IMR-90 (cell line): ENCODE measurements at regions not wholly inside any gene's neighbourhood (a gene's known extent, or its start where the extent isn't known, plus 50 kb on each side); places are given as distances from the start of the nearest gene placed in this dataset.

ENCODE experiments used
- ATAC-seq: fragments of 200-7000 bp; cut with Tn5 transposase; 2 replicates; pipeline ENCODE4 v1.9.1; 2020; ENCODE audit warnings: low read depth, mild to moderate bottlenecking, moderate library complexity
- BruUV-seq: library from RNA; stranded (reverse); fragments of 400-500 nt; replicated peaks from 2 replicates; lab custom pipeline; 2021; lab: Mats Ljungman, UMichigan
- CTCF ChIA-PET: fragments of 300-600 bp; formaldehyde crosslinking; extraction: SDS; loops from one replicate; lab custom pipeline; 2021; ENCODE audit warnings: antibody characterized with exemption; lab: Yijun Ruan, JAX
- POLR2A ChIA-PET: fragments of 300-600 bp; sonication (Branson Sonifier 250); formaldehyde crosslinking; loops from one replicate; lab custom pipeline; 2022; ENCODE audit warnings: antibody characterized with exemption; ENCODE audit not compliant: unreplicated experiment; lab: Charles Lee
- DNase-seq: peaks from one replicate; pipeline ENCODE4 v3.0.0; 2013
- H2AFZ ChIP-seq: replicated peaks from 2 replicates; pipeline ENCODE3; 2013; ENCODE audit warnings: low read length, mild to moderate bottlenecking; ENCODE audit not compliant: poor library complexity
- H2AK5ac ChIP-seq: 2 replicates; pipeline ENCODE4 v1.6.1; 2013; ENCODE audit warnings: low read depth, low read length, inconsistent platforms
- H2AK9ac ChIP-seq: replicated peaks from 2 replicates; pipeline ENCODE3; 2013; ENCODE audit warnings: mild to moderate bottlenecking, low read depth, low read length, moderate library complexity; ENCODE audit not compliant: poor library complexity
- H2BK120ac ChIP-seq: 2 replicates; pipeline ENCODE4 v1.6.1; 2013; ENCODE audit warnings: low read depth, low read length, inconsistent platforms
- H2BK15ac ChIP-seq: 3 replicates; pipeline ENCODE4 v1.6.1; 2013; ENCODE audit warnings: low read depth, low read length, inconsistent platforms
- H2BK20ac ChIP-seq: 2 replicates; pipeline ENCODE4 v1.6.1; 2013; ENCODE audit warnings: low read depth, mild to moderate bottlenecking, inconsistent platforms, low read length, moderate library complexity
- H2BK5ac ChIP-seq: 2 replicates; pipeline ENCODE4 v1.6.1; 2013; ENCODE audit warnings: mild to moderate bottlenecking, low read depth, low read length, inconsistent platforms; ENCODE audit not compliant: poor library complexity, severe bottlenecking
- H3K14ac ChIP-seq: replicated peaks from 2 replicates; pipeline ENCODE4 v1.6.1; 2013; ENCODE audit warnings: low read depth, low read length, inconsistent platforms
- H3K18ac ChIP-seq: 2 replicates; pipeline ENCODE4 v1.6.1; 2013; ENCODE audit warnings: low read depth, low read length, control low read depth
- H3K23ac ChIP-seq: 2 replicates; pipeline ENCODE4 v1.6.1; 2013; ENCODE audit warnings: low read depth, low read length, inconsistent platforms
- H3K27ac ChIP-seq: 2 replicates; pipeline ENCODE4 v1.5.1; 2013; ENCODE audit warnings: mild to moderate bottlenecking, control low read depth, low read length; ENCODE audit not compliant: insufficient read depth
- H3K27me3 ChIP-seq: 2 replicates; pipeline ENCODE4 v1.6.1; 2013; ENCODE audit warnings: low read length; ENCODE audit not compliant: control insufficient read depth, insufficient read depth
- H3K36me3 ChIP-seq: 2 replicates; pipeline ENCODE4 v1.6.1; 2013; ENCODE audit warnings: low read length, mixed read lengths; ENCODE audit not compliant: control insufficient read depth, insufficient read depth
- H3K4ac ChIP-seq: 2 replicates; pipeline ENCODE4 v1.6.1; 2013; ENCODE audit warnings: low read depth, low read length, inconsistent platforms
- H3K4me1 ChIP-seq: 2 replicates; pipeline ENCODE4 v1.6.1; 2013; ENCODE audit warnings: low read length, mixed read lengths; ENCODE audit not compliant: control insufficient read depth, insufficient read depth
- H3K4me2 ChIP-seq: 2 replicates; pipeline ENCODE4 v1.6.1; 2013; ENCODE audit warnings: low read depth, mild to moderate bottlenecking, control low read depth, low read length, moderate library complexity
- H3K4me3 ChIP-seq: 2 replicates; pipeline ENCODE4 v1.5.1; 2013; ENCODE audit warnings: low read depth, mild to moderate bottlenecking, control low read depth, low read length, moderate library complexity; ENCODE audit not compliant: insufficient read depth
- H3K56ac ChIP-seq: 2 replicates; pipeline ENCODE4 v1.6.1; 2013; ENCODE audit warnings: low read length, inconsistent platforms; ENCODE audit not compliant: insufficient read depth; ENCODE audit errors: extremely low read depth
- H3K79me1 ChIP-seq, 2 experiments: 2 replicates each; pipeline ENCODE4 v1.6.1; 2013; ENCODE audit warnings: low read length in 2 of 2, inconsistent platforms in 1 of 2, low read depth in 1 of 2
- H3K9ac ChIP-seq: 2 replicates; pipeline ENCODE4 v1.6.1; 2013; ENCODE audit warnings: low read depth, low read length, control low read depth
- H3K9me1 ChIP-seq: 2 replicates; pipeline ENCODE4 v1.6.1; 2013; ENCODE audit warnings: low read length, inconsistent platforms; ENCODE audit not compliant: insufficient read depth
- H3K9me3 ChIP-seq: 2 replicates; pipeline ENCODE4 v1.6.1; 2013; ENCODE audit warnings: low read length; ENCODE audit not compliant: control insufficient read depth, insufficient read depth
- H4K20me1 ChIP-seq: 2 replicates; pipeline ENCODE4 v1.6.1; 2013; ENCODE audit warnings: low read length, inconsistent platforms; ENCODE audit not compliant: insufficient read depth
- H4K5ac ChIP-seq: 2 replicates; pipeline ENCODE4 v1.6.1; 2013; ENCODE audit warnings: mild to moderate bottlenecking, low read depth, low read length, control low read depth
- H4K8ac ChIP-seq, 2 experiments: 2 replicates each; pipeline ENCODE4 v1.6.1; 2013; ENCODE audit warnings: low read depth in 2 of 2, low read length in 2 of 2, control low read depth in 1 of 2, inconsistent platforms in 1 of 2
- H4K91ac ChIP-seq: 2 replicates; pipeline ENCODE4 v1.6.1; 2013; ENCODE audit warnings: low read depth, low read length, inconsistent platforms; ENCODE audit not compliant: insufficient read depth
- BHLHE40 ChIP-seq: fragments of 150-350 bp; IDR thresholded peaks from 2 replicates; pipeline ENCODE4 v1.6.1; 2016; ENCODE audit warnings: mild to moderate bottlenecking, low read depth, low read length
- CEBPB ChIP-seq: IDR thresholded peaks from 2 replicates; pipeline ENCODE4 v1.6.1; 2012; ENCODE audit warnings: low read depth, low read length, improper control_type of control experiment
- CHD1 ChIP-seq: IDR thresholded peaks from 2 replicates; pipeline ENCODE4 v1.6.1; 2012; ENCODE audit warnings: low read depth, low read length, improper control_type of control experiment
- FOS ChIP-seq: fragments of 150-350 bp; IDR thresholded peaks from 2 replicates; pipeline ENCODE4 v1.6.1; 2016; ENCODE audit warnings: low read depth, low read length
- MAFK ChIP-seq: IDR thresholded peaks from 2 replicates; pipeline ENCODE4 v1.6.1; 2012; ENCODE audit warnings: low read depth, low read length, improper control_type of control experiment
- MAZ ChIP-seq: IDR thresholded peaks from 2 replicates; pipeline ENCODE4 v1.6.1; 2012; ENCODE audit warnings: low read depth, mild to moderate bottlenecking, low read length, improper control_type of control experiment, moderate library complexity, borderline replicate concordance
- MXI1 ChIP-seq: IDR thresholded peaks from 2 replicates; pipeline ENCODE4 v1.6.1; 2012; ENCODE audit warnings: low read depth, mild to moderate bottlenecking, low read length, moderate library complexity, borderline replicate concordance
- NFE2L2 ChIP-seq: fragments of 150-350 bp; IDR thresholded peaks from 2 replicates; pipeline ENCODE4 v1.6.1; 2016; ENCODE audit warnings: low read depth, mild to moderate bottlenecking, low read length
- POLR2A ChIP-seq: IDR thresholded peaks from 2 replicates; pipeline ENCODE4 v1.6.1; 2012; ENCODE audit warnings: mild to moderate bottlenecking, low read depth, low read length
- RAD21 ChIP-seq: IDR thresholded peaks from 2 replicates; pipeline ENCODE4 v1.6.1; 2012; ENCODE audit warnings: low read length, improper control_type of control experiment
- RCOR1 ChIP-seq: IDR thresholded peaks from 2 replicates; pipeline ENCODE4 v1.6.1; 2012; ENCODE audit warnings: mild to moderate bottlenecking, low read length, improper control_type of control experiment; ENCODE audit not compliant: insufficient replicate concordance
- SMC3 ChIP-seq: fragments of 150-350 bp; IDR thresholded peaks from 2 replicates; pipeline ENCODE4 v1.6.1; 2016; ENCODE audit warnings: low read depth, mild to moderate bottlenecking, antibody characterized with exemption, low read length, moderate library complexity
- USF2 ChIP-seq: fragments of 150-350 bp; IDR thresholded peaks from 2 replicates; pipeline ENCODE4 v1.6.1; 2017; ENCODE audit warnings: mild to moderate bottlenecking, antibody characterized with exemption, low read length, low read depth
- WGBS, 2 experiments: methylation state at CpG; one replicate each; pipeline versions ENCODE4 v1.1.5 to v1.1.7; 2013; ENCODE audit warnings: missing lambda C conversion rate in 2 of 2; ENCODE audit not compliant: insufficient read length in 1 of 2; ENCODE audit errors: extremely low coverage in 2 of 2; 5-methylcytosine and 5-hydroxymethylcytosine counted together
- dilution Hi-C: fragments of 300-500 bp; cut with HindIII; formaldehyde crosslinking; loops from one replicate; pipeline ENCODE4 v1.14.3; 2018; ENCODE audit warnings: low sequenced_read_pairs; ENCODE audit not compliant: unreplicated experiment
- in situ Hi-C: fragments of 300-500 bp; cut with MboI; formaldehyde crosslinking; loops from 3 replicates; pipeline ENCODE4 v1.14.3; 2019; ENCODE audit warnings: low sequenced_read_pairs, inconsistent platforms, mixed read lengths
- intact Hi-C: fragments of 100-400 bp; cut with micrococcal nuclease; formaldehyde crosslinking; loops from 2 replicates; pipeline ENCODE4 v1.10.0; 2022

DNA sequence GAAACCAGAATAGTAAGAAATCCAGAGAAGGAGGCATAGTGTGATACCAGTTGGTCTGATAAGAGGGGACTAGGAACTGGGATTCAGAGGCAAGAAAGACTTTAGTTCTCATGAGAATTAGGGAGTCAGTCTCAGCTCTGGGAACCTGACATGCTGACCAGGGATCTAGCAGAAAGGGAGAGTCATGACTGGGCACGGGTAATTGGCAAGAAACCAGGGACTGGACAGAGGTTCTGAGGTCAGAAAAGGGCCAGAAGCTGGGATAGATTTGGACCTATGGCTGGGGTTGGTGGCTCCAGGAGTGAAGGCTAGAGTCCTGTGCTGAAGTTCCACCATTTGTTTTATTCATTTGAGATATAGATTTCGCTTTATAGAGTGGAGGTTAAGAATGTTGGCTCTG, 110.2 kb upstream of the C1GALT1C1 start:
- DNase-seq (no peak), ATAC-seq (no peak)
- H3K23ac ChIP-seq, result no peak overlapping the region
- H3K56ac ChIP-seq, result no peak overlapping the region
- no peak overlapping the region for H2BK20ac ChIP-seq
- no peaks in the 10 kb centered on the region for H3K36me3 ChIP-seq
- H2AK9ac ChIP-seq, result no peak overlapping the region
- dilution Hi-C loops (no loop called here), intact Hi-C loops (no loop called here), in situ Hi-C loops (no loop called here)
- no peaks in the 10 kb centered on the region for H3K9me3 ChIP-seq
- no peak overlapping the region for H3K4me3 ChIP-seq
- H4K20me1 ChIP-seq, result no peaks in the 10 kb centered on the region
- no CpG with 5 or more reads among the region's 2 CpGs for WGBS, 2 experiments
- H3K14ac ChIP-seq, result no peak overlapping the region
- CTCF ChIA-PET, result no interaction called here
- no peak overlapping the region for H4K5ac ChIP-seq
- POLR2A ChIA-PET, result interaction anchor here (0.6 kb wide), 1 partner anchor 1518 kb away, joined by 3 read pairs; no protein-coding TSS in a partner anchor
- no peak overlapping the region for H3K9ac ChIP-seq
- H3K27me3 ChIP-seq, result no peaks in the 10 kb centered on the region
- H3K4ac ChIP-seq, result no peak overlapping the region
- BruUV-seq, result no TSS peak
- H4K8ac ChIP-seq, result no peak overlapping the region
- H3K27ac ChIP-seq, result no peak overlapping the region
- no peaks in the 10 kb centered on the region for H3K4me1 ChIP-seq
- H2BK5ac ChIP-seq, result no peak overlapping the region
- H2BK15ac ChIP-seq, result no peak overlapping the region
- H3K4me2 ChIP-seq, result no peak overlapping the region
- H2AK5ac ChIP-seq, result no peak overlapping the region
- H4K91ac ChIP-seq, result no peak overlapping the region
- no peak overlapping the region for H2BK120ac ChIP-seq
- H3K9me1 ChIP-seq, result no peaks in the 10 kb centered on the region
- H2AFZ ChIP-seq, result no peak overlapping the region
- no peak overlapping the region for H3K18ac ChIP-seq
- H3K79me1 ChIP-seq, result no peaks in the 10 kb centered on the region
- TF ChIP-seq MAZ (no peak), POLR2A (no peak), RCOR1 (no peak), MAFK (no peak), NFE2L2 (no peak), MXI1 (no peak), CEBPB (no peak), USF2 (no peak), BHLHE40 (no peak), RAD21 (no peak), FOS (no peak), SMC3 (no peak), CHD1 (no peak)
